NCI-H187 treated with DMSO at 0.1 percent for 48 hours (cell line): ENCODE measurements at regions not wholly inside any gene's neighbourhood (a gene's known extent, or its start where the extent isn't known, plus 50 kb on each side); places are given as distances from the start of the nearest gene placed in this dataset.
"Not testable (repeated sequence)": the region's sequence is repeated elsewhere in the genome, so short reads cannot be mapped to it uniquely, and the experiment has no call there.

Experiments
- DNase-seq: peaks from one replicate; lab custom pipeline; 2025; lab: John Stamatoyannopoulos, UW

DNA sequence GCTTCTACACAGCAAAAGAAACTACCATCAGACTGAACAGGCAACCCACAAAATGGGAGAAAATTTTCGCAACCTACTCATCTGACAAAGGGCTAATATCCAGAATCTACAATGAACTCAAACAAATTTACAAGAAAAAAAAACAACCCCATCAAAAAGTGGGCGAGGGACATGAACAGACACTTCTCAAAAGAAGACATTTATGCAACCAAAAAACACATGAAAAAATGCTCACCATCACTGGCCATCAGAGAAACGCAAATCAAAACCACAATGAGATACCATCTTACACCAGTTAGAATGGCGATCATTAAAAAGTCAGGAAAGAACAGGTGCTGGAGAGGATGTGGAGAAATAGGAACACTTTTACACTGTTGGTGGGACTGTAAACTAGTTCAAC lies 171.8 kb upstream of the IL12B start:
- DNase-seq = not testable (repeated sequence)

- DNase-seq = no peak
Measured at GRCh38 chr5:159503236-159503635, 172.9 kb upstream of the IL12B start.

GRCh38 chr5:159504106-159504856 lies 174.0 kb upstream of the IL12B start:
- DNase-seq = no peak

- DNase-seq = no peak
Measured at GRCh38 chr5:159504857-159505304, 174.6 kb upstream of the IL12B start.

GRCh38 chr5:159507055-159507454 lies 176.8 kb upstream of the IL12B start:
- DNase-seq = no peak

- DNase-seq = no peak
Measured at GRCh38 chr5:159507661-159508060, 177.4 kb upstream of the IL12B start.

GRCh38 chr5:159508344-159508743 lies 178.1 kb upstream of the IL12B start:
- DNase-seq = no peak

GRCh38 chr5:159509002-159509660 lies 178.8 kb upstream of the IL12B start:
- DNase-seq = no peak

DNA sequence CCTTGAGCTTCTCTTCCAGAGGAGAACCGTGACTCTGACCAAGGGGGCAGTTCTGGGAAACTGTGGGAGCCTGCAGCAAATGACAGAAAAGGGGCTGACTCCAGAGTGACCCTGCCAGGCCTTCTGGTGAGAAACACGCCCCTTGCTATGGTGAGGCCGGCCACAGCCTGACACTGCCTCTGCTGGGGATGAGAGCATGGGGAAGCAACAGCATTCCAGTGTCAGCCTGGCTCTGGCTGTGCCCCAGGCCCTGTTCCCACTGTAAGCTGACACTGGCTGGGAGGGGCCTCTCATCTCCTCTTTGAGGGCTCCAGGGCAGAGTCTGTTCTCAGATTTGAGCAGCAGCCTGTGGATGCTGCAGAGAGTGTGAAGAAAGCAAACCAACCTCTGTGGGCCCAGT lies 180.0 kb upstream of the IL12B start:
- no peak for DNase-seq

- DNase-seq = no peak
Measured at GRCh38 chr5:159511570-159511969, 181.3 kb upstream of the IL12B start.

GRCh38 chr5:159512064-159512463 lies 181.8 kb upstream of the IL12B start:
- no peak for DNase-seq

GRCh38 chr5:159514229-159514810 lies 184.0 kb upstream of the IL12B start:
- no peak for DNase-seq

- no peak for DNase-seq
Measured at GRCh38 chr5:159515197-159515596, 184.9 kb upstream of the IL12B start.

- no peak for DNase-seq
Measured at GRCh38 chr5:159515909-159516415, 185.7 kb upstream of the IL12B start.

DNA sequence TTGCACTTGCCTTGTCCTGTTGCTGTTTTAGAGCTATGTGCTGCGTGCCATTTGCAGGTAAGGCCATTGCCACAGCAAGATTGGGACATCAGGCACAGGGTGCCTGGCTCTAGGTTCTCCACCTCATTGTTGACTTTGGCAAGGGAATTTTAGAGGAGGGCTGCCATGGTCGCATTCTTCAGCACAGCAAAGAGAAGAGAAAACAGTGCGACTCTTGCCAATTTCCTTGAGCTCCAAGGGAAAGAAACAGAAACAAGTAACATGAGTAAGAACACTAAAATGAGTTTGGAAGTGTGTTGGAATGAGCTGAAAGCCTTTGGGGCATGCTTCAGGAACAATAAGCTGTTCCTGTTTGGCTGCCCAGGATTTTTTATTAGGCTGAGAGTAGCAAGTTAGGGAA lies 188.1 kb upstream of the IL12B start:
- DNase-seq = no peak

DNA sequence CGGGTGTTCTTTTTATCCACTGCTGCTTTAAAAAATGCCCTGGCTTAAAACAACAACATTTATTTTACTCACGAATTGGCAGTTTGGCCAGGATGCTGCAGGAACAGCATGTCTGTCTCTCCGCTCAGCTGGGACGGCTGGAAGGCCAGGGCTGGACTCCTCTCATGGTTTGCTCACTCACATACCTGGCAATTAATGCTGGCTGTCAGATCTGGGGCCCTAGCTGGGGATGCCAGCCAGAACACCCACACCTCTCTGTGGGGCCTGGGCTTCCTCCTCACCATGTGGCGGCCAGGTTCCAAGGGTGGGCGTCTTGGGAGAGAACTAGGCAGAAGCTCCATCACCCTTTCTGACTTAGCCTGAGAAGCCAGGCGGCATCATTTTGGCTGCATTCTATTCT lies 189.1 kb upstream of the IL12B start:
- DNase-seq = no peak

DNA sequence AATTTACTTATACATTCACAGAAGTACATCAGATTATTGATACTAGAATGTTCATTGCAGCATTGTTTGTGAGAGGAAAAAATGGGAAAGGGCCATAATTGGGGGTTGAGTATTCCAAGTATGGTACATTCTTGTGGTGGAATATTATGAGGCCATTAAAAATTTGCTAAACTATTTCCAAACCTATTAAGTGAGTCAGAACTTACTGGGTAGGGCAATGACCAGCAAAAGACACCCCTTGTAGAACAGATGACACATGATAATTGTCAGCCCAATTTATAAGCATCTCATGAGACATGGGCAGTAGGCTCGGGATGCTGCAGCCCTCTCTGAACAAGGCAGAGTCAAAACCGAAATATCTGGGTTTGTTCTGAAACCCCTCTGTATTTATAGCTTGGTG lies 192.6 kb upstream of the IL12B start:
- no peak for DNase-seq

- not testable (repeated sequence) for DNase-seq
Measured at GRCh38 chr5:159524279-159524678, 194.0 kb upstream of the IL12B start.

GRCh38 chr5:159525117-159525516 lies 194.8 kb upstream of the IL12B start:
- DNase-seq = no peak

- DNase-seq = no peak
Measured at GRCh38 chr5:159527546-159528254, 197.4 kb upstream of the IL12B start.

- no peak for DNase-seq
Measured at GRCh38 chr5:159531554-159532105, 201.3 kb upstream of the IL12B start.

- no peak for DNase-seq
Measured at GRCh38 chr5:159533197-159533596, 202.9 kb upstream of the IL12B start.
